Fibroblast of lung (primary cell): ENCODE measurements at regions not wholly inside any gene's neighbourhood (a gene's known extent, or its start where the extent isn't known, plus 50 kb on each side); places are given as distances from the start of the nearest gene placed in this dataset.

Experiments used
- CTCF ChIP-seq, 2 donors: IDR thresholded peaks in 1 of 2; conservative IDR thresholded peaks in 1 of 2; 1 replicate in 1 of 2; 2 replicates in 1 of 2; pipeline ENCODE4 v1.5.1; 2011 to 2012; ENCODE audit warnings: low read length in 2 of 2, control low read depth in 1 of 2, inconsistent platforms in 1 of 2, low read depth in 1 of 2, mild to moderate bottlenecking in 1 of 2
- EZH2 ChIP-seq: IDR thresholded peaks from 2 replicates; pipeline ENCODE4 v1.5.1; 2012; ENCODE audit warnings: low read length, control low read depth, mild to moderate bottlenecking; ENCODE audit errors: missing control alignments

- peak in 1 of 2 donors; percentile 22 for TF ChIP-seq CTCF (conservative IDR thresholded peaks at IDR 0.05 in 1 of 2, IDR thresholded peaks at IDR 0.05 in 1 of 2; ENCODE audit: low read depth in 1 of 2, low read length in 2 of 2)
- no peak for TF ChIP-seq EZH2
Observed at GRCh38 chr17:36755586-36755985, 154.2 kb downstream of the MRM1 start.
